Cardiac muscle cell (in vitro differentiated cells and primary cell): ENCODE measurements at regions not wholly inside any gene's neighbourhood (a gene's known extent, or its start where the extent isn't known, plus 50 kb on each side); places are given as distances from the start of the nearest gene placed in this dataset.
"Not testable (repeated sequence)": the region's sequence is repeated elsewhere in the genome, so short reads cannot be mapped to it uniquely, and the experiment has no call there.

Experiments
- DNase-seq, 2 donors: peaks; one replicate each; pipeline versions ENCODE4 v3.0.0 to v3.0.0-alpha.2; 2010 to 2017; ENCODE audit warnings: low read depth in 1 of 2, low spot score in 1 of 2
- H3K27ac ChIP-seq: fragments of 200-600 bp; sonication (generic); 2 replicates; pipeline ENCODE4 v1.5.1; 2016
- H3K27me3 ChIP-seq: fragments of 200-600 bp; sonication (generic); 2 replicates; pipeline ENCODE4 v1.6.0; 2016; ENCODE audit warnings: control low read depth
- H3K36me3 ChIP-seq: fragments of 200-600 bp; sonication (generic); 2 replicates; pipeline ENCODE4 v1.5.1; 2016; ENCODE audit warnings: control low read depth
- H3K4me1 ChIP-seq: fragments of 200-600 bp; sonication (generic); 2 replicates; pipeline ENCODE4 v1.8.1; 2017; ENCODE audit warnings: low read depth, mild to moderate bottlenecking, mixed run types
- H3K4me3 ChIP-seq: fragments of 200-600 bp; sonication (generic); 2 replicates; pipeline ENCODE4 v1.5.1; 2016; ENCODE audit warnings: mild to moderate bottlenecking
- H3K9me3 ChIP-seq: fragments of 200-600 bp; sonication (generic); 2 replicates; pipeline ENCODE4 v1.5.1; 2017; ENCODE audit warnings: low read depth, mild to moderate bottlenecking, control low read depth
- CTCF ChIP-seq: IDR thresholded peaks from 2 replicates; pipeline ENCODE4 v1.5.1; 2012; ENCODE audit warnings: low read depth, mild to moderate bottlenecking, low read length

GRCh38 chr14:57046175-57046574 lies 222.5 kb downstream of the EXOC5 start:
- no peak overlapping the region for H3K27ac ChIP-seq
- H3K27me3 ChIP-seq, result peaks cover 54% of the 10 kb centered on the region
- no peak overlapping the region for H3K4me3 ChIP-seq
- TF ChIP-seq CTCF, result no peak
- no peak for DNase-seq
- H3K9me3 ChIP-seq, result no peaks in the 10 kb centered on the region
- H3K36me3 ChIP-seq, result no peaks in the 10 kb centered on the region
- no peaks in the 10 kb centered on the region for H3K4me1 ChIP-seq

GRCh38 chr14:57044101-57044973 lies 224.4 kb downstream of the EXOC5 start:
- not testable (repeated sequence) for H3K27ac ChIP-seq, DNase-seq, H3K36me3 ChIP-seq, H3K4me1 ChIP-seq, H3K4me3 ChIP-seq, H3K9me3 ChIP-seq
- H3K27me3 ChIP-seq, result peaks cover 55% of the 10 kb centered on the region

GRCh38 chr14:57038689-57039088 lies 228.4 kb upstream of the OTX2 start:
- Histone ChIP-seq H3K9me3 (no peaks in the 10 kb centered on the region), H3K36me3 (no peaks in the 10 kb centered on the region), H3K4me1 (no peaks in the 10 kb centered on the region), H3K27me3 (peaks cover 16% of the 10 kb centered on the region), H3K27ac (no peak overlapping the region), H3K4me3 (no peak overlapping the region)
- DNase-seq, result no peak
- no peak for TF ChIP-seq CTCF

- H3K27ac ChIP-seq, result no peak overlapping the region
- no peak for TF ChIP-seq CTCF
- H3K4me3 ChIP-seq, result no peak overlapping the region
- H3K4me1 ChIP-seq, result no peaks in the 10 kb centered on the region
- no peak for DNase-seq
- no peaks in the 10 kb centered on the region for H3K9me3 ChIP-seq
- no peaks in the 10 kb centered on the region for H3K27me3 ChIP-seq
- no peaks in the 10 kb centered on the region for H3K36me3 ChIP-seq
Measured at GRCh38 chr14:57031474-57031873, 221.2 kb upstream of the OTX2 start.

- H3K27ac ChIP-seq, result no peak overlapping the region
- no peak for TF ChIP-seq CTCF
Measured at GRCh38 chr14:57029620-57030253, 219.5 kb upstream of the OTX2 start.

GRCh38 chr14:57025456-57025855 lies 215.2 kb upstream of the OTX2 start:
- no peak for DNase-seq
- TF ChIP-seq CTCF, result no peak
- no peaks in the 10 kb centered on the region for H3K4me1 ChIP-seq
- H3K9me3 ChIP-seq, result no peaks in the 10 kb centered on the region
- H3K27me3 ChIP-seq, result no peaks in the 10 kb centered on the region
- H3K4me3 ChIP-seq, result no peak overlapping the region
- no peaks in the 10 kb centered on the region for H3K36me3 ChIP-seq
- H3K27ac ChIP-seq, result no peak overlapping the region

More at GRCh38 chr14:57029620-57030253, 219.5 kb upstream of the OTX2 start:
- no peaks in the 10 kb centered on the region for H3K9me3 ChIP-seq
- no peaks in the 10 kb centered on the region for H3K27me3 ChIP-seq
- DNase-seq, result no peak
- H3K4me3 ChIP-seq, result no peak overlapping the region
- H3K36me3 ChIP-seq, result no peaks in the 10 kb centered on the region
- H3K4me1 ChIP-seq, result no peaks in the 10 kb centered on the region
